Thymus (tissue), 11 donors: ENCODE measurements at regions not wholly inside any gene's neighbourhood (a gene's known extent, or its start where the extent isn't known, plus 50 kb on each side); places are given as distances from the start of the nearest gene placed in this dataset.

ENCODE experiments used
- DNase-seq, 9 donors: peaks; one replicate each; pipeline ENCODE4 v3.0.0-alpha.2; 2013; ENCODE audit warnings: low spot score in 9 of 9, low read depth in 6 of 9, missing footprints in 1 of 9
- H3K27ac ChIP-seq, 2 donors: one replicate each; pipeline ENCODE4 v1.5.1; 2013; ENCODE audit warnings: control low read depth in 1 of 2, low read depth in 1 of 2, low read length in 1 of 2, mild to moderate bottlenecking in 1 of 2, moderate library complexity in 1 of 2
- H3K27me3 ChIP-seq, 2 donors: one replicate each; pipeline ENCODE4 v1.5.1; 2013; ENCODE audit warnings: low read length in 1 of 2; ENCODE audit not compliant: control insufficient read depth in 2 of 2, insufficient read depth in 1 of 2
- H3K36me3 ChIP-seq, 2 donors: one replicate each; pipeline ENCODE4 v1.5.1; 2013; ENCODE audit warnings: low read length in 1 of 2, mild to moderate bottlenecking in 1 of 2, moderate library complexity in 1 of 2; ENCODE audit not compliant: control insufficient read depth in 2 of 2, insufficient read depth in 2 of 2
- H3K4me1 ChIP-seq, 2 donors: one replicate each; pipeline ENCODE4 v1.5.1; 2013; ENCODE audit warnings: low read length in 2 of 2; ENCODE audit not compliant: control insufficient read depth in 2 of 2, insufficient read depth in 2 of 2
- H3K4me3 ChIP-seq, 2 donors: one replicate each; pipeline ENCODE4 v1.5.1; 2013; ENCODE audit warnings: low read length in 2 of 2, control low read depth in 1 of 2, mild to moderate bottlenecking in 1 of 2
- H3K9me3 ChIP-seq, 2 donors: one replicate each; pipeline ENCODE4 v1.5.1; 2013; ENCODE audit warnings: low read length in 1 of 2, mild to moderate bottlenecking in 1 of 2; ENCODE audit not compliant: control insufficient read depth in 2 of 2, insufficient read depth in 1 of 2
- WGBS: extraction: QIAGEN DNeasy Blood & Tissue Kit; methylation state at CpG from one replicate; pipeline ENCODE4 v1.1.7; 2013; 5-methylcytosine and 5-hydroxymethylcytosine counted together
- donor health status: healthy.

DNA sequence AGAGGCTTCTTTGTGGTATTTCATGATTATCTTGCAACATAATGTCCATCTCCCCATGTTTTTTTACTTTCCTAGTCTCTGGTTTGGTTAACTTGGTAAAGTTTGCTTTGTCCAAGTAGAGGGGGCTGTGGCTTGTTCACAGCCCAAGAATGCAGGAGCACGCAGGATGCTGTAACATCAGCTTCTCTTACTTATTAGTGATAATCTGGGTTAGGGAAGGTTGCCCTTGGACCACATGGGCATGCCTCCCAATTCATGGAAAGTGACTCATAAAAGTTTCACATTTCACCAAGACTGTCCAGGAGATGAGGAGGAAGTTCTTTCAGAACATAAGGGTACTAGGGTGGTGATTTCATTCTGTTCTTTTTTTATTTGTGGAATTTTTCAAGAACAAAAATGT is 146.0 kb upstream of the USP9Y start:
- Histone ChIP-seq H3K27me3 (no peaks in the 10 kb centered on the region), H3K4me3 (no peak overlapping the region), H3K36me3 (no peaks in the 10 kb centered on the region), H3K9me3 (no peaks in the 10 kb centered on the region), H3K27ac (no peak overlapping the region), H3K4me1 (no peaks in the 10 kb centered on the region)
- WGBS, result 97% methylated on average over 1 of the region's 1 CpG
- no peak for DNase-seq

DNA sequence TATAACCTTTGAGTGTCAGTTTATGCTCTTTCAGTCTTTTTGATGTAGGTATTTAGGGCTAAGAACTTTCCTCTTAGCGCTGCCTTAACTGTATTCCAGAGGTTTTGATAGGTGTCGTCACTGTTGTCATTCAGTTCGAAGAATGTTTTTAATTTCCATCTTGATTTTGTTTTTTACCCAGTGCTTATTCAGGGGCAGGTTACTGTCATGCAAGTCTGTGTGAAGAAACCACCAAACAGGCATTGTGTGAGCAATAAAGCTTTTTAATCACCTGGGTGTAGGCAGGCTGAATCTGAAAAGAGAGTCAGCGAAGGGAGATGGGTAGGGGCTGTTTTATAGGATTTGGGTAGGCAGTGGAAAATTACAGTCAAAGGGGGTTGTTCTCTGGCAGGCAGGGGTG is 142.0 kb upstream of the USP9Y start:
- WGBS, result 77% methylated on average over 4 of the region's 4 CpGs
- Histone ChIP-seq H3K4me3 (no peak overlapping the region), H3K27ac (no peak overlapping the region), H3K27me3 (no peaks in the 10 kb centered on the region), H3K9me3 (no peaks in the 10 kb centered on the region), H3K4me1 (no peaks in the 10 kb centered on the region), H3K36me3 (no peaks in the 10 kb centered on the region)
- DNase-seq, result no peak

DNA sequence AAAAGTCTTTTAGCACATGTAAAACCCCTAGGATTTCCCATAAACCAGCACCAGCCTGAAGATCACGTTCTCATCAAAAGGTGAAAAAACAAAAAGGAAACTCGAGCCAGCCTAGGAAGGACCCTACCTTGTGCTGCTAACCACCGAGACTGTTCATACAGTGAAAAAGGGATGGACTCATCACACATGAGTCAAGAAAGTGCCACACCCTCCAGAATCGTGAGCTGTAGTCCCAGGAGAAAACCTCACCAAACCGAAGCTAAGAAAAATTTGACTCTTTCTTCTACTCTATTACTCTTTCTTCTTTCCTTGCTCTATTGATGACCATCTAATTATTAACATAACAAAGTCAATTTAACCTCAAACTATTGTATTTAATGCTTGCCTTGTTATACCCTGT is 124.8 kb upstream of the USP9Y start:
- Histone ChIP-seq H3K9me3 (no peaks in the 10 kb centered on the region), H3K27me3 (no peaks in the 10 kb centered on the region), H3K36me3 (no peaks in the 10 kb centered on the region), H3K27ac (no peak overlapping the region), H3K4me1 (no peaks in the 10 kb centered on the region), H3K4me3 (no peak overlapping the region)
- 93% methylated on average over 5 of the region's 5 CpGs for WGBS
- no peak for DNase-seq

DNA sequence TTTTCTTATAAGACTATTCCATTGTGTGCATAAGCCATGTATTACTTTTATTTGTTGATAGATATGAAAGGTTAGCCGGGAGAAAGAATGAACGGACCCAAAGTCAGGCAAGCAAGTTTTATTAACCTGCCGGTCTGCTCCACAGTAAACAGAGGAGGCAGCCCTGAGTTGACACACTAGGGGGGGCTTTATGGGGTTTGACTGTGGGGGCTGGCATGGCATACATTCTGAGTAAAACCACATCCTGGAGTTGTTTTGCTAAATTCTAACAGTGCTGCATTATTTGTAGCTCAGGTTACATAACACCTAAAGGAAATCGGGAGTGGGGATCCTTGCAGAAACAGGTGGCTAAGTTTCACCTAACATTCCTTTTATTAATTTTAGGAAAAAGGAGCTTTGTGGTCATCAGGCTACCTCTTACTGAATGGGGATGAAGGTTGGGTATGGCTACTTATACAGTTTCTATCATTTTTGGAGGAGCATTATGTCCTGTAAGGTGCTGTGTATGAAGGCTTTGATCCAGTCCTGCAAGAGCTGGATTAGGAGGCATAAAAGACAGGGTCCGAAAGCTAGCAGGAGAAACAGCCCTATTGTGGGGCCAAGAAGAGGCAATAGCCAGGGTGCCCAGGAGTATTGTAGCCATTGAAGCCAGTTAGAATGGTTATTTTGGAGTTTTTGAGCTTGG is 107.4 kb upstream of the USP9Y start:
- WGBS, result 23% methylated on average over 5 of the region's 5 CpGs
- H3K27me3 ChIP-seq, result no peaks in the 10 kb centered on the region
- H3K4me3 ChIP-seq, result no peak overlapping the region
- H3K27ac ChIP-seq, result peak overlapping the region in 1 of 2 donors; percentile 57
- H3K9me3 ChIP-seq, result no peaks in the 10 kb centered on the region
- no peaks in the 10 kb centered on the region for H3K36me3 ChIP-seq
- peak in 3 of 9 donors; percentile 50 to 60 (median 54) for DNase-seq
- peaks cover 0 to 9% of the 10 kb centered on the region in 2 donors for H3K4me1 ChIP-seq

DNA sequence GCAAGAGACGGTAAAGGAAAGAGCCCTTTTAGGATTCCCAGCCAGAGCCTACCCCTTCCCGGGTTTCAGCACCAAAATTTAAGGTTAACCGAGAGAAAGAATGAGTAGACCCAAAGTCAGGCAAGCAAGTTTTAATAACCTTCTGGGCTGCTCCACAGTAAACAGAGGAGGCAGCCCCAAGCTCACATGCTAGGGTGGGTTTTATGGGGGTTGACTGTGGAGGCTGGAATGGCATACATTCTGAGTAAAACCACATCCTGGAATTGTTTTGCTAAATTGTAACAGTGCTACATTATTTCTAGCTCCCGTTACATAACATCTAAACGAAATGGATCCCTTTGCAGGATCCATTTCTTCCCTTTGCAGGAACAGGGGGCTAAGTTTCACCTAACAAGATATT is 102.2 kb upstream of the USP9Y start:
- peak overlapping the region in 1 of 2 donors; percentile 73 for H3K27ac ChIP-seq
- no peaks in the 10 kb centered on the region for H3K27me3 ChIP-seq
- 48% methylated on average over 5 of the region's 5 CpGs for WGBS
- DNase-seq, result no peak
- H3K4me3 ChIP-seq, result no peak overlapping the region
- H3K4me1 ChIP-seq, result peaks cover 0 to 7% of the 10 kb centered on the region in 2 donors
- no peaks in the 10 kb centered on the region for H3K36me3 ChIP-seq
- no peaks in the 10 kb centered on the region for H3K9me3 ChIP-seq

DNA sequence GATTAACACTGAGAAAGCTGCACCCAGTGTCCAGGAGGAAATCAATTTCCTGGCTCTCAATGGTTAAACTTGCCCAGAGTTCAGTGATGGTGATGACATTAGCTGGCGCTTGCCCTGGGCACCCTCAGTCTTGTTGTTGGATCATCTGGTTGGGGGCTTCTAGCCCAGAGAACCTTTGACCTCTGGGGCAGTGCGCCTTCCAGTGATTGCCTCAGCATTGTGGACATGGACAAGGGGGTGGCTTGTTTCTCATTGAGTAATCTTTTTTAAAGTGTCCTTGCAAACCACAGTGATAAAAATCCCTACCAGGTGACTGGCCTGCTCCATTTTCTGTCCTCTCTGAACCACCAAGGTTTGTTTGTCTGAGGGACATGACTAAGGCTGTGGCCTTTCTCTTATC is 95.6 kb upstream of the USP9Y start:
- Histone ChIP-seq H3K9me3 (no peaks in the 10 kb centered on the region), H3K4me1 (peaks cover 0 to 2% of the 10 kb centered on the region in 2 donors), H3K36me3 (no peaks in the 10 kb centered on the region), H3K4me3 (no peak overlapping the region), H3K27me3 (no peaks in the 10 kb centered on the region), H3K27ac (no peak overlapping the region)
- DNase-seq, result no peak
- WGBS, result 98% methylated on average over 2 of the region's 2 CpGs

DNA sequence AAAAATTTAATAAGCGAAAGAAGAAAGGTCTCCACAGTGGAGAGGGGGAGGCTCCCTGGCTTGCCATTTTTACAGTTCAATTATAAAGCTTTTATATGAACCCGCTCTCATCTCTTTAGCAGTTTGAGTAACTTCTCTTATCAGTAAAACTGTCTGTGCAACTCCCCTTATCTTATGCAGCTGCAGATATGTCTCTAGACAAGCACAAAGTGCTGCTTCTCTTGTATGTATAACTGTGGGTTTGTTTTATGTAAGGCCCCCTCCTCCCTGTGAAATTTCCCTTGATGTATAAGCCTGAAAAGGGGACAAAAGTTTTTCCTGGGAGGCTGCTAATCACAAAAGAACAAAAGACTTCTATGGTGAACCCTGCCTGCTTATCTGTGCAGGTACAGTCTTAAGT is 90.2 kb upstream of the USP9Y start:
- WGBS, result 32% methylated on average over 2 of the region's 2 CpGs
- Histone ChIP-seq H3K27ac (peak overlapping the region in 1 of 2 donors; percentile 60), H3K4me1 (peaks cover 0 to 4% of the 10 kb centered on the region in 2 donors), H3K36me3 (no peaks in the 10 kb centered on the region), H3K9me3 (no peaks in the 10 kb centered on the region), H3K4me3 (no peak overlapping the region), H3K27me3 (no peaks in the 10 kb centered on the region)
- peak in 2 of 9 donors; percentile 35 to 43 for DNase-seq

DNA sequence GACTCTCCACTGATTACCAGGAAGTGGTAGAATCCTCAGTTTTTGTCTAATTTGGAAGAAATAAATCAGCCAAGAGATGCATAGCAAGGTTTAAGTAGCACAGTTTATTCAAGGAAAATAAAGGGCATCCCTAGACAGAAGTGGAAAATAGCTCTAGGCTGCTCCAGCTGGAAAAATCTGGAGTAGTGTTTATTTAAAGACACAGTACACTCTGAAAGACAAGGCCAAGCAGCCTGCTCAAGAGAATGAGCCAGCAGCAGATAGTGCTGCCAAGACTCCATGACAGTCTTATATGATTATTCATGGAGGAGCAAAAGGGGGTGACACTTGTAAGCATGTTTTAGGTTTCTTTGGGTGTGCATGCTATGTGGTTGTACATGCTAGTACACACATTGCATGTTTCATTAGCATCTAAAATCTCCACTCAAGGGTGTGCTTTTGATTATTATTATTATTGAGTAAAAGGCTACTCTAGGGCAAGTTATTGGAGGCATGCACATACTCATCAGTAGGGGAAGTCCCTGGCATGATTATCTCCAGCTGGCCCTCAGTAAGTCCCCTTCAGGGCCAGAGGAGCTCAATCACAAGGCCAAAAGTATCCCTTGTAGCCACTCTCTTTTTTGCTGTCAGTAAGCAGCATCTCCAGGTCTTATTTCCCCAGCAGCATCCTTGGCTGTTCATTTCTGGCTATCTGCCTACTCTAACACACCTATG is 85.1 kb upstream of the USP9Y start:
- no peak for DNase-seq
- Histone ChIP-seq H3K9me3 (no peaks in the 10 kb centered on the region), H3K27ac (no peak overlapping the region), H3K27me3 (no peaks in the 10 kb centered on the region), H3K36me3 (no peaks in the 10 kb centered on the region), H3K4me3 (no peak overlapping the region), H3K4me1 (peaks cover 0 to 2% of the 10 kb centered on the region in 2 donors)

DNA sequence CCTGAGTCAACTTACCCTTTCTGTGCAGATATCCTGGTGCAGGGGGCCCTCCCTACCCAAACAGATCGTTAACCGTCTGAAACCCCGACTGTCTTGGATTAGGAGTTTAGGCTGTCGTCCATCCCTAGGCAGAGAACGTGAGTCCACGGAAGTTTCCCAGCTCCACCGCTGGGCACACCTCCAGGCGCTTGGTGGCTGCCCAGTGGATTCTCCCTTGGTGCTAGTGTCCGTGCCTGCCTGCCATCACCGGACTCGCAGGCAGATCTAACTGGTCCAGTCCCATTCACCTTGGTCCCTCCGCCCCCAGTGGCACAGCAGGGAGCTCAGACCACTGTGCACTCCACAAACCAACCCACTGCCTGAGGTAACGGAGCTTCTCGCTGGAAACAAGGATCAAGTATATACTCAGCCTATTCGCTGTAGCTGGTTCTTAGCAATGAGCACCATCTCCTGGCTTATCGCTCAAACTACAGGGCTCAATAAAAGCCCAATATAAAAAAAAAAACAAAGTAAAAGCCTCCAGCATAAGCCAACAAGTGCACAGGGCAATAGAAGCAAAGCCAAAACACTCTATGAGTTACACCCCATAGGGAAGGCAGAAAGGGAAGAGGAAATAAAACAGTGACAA is 79.5 kb upstream of the USP9Y start:
- H3K27ac ChIP-seq, result no peak overlapping the region
- H3K9me3 ChIP-seq, result no peaks in the 10 kb centered on the region
- H3K4me3 ChIP-seq, result no peak overlapping the region
- WGBS, result 69% methylated on average over 16 of the region's 16 CpGs
- no peaks in the 10 kb centered on the region for H3K36me3 ChIP-seq
- H3K4me1 ChIP-seq, result peaks cover 0 to 2% of the 10 kb centered on the region in 2 donors
- no peaks in the 10 kb centered on the region for H3K27me3 ChIP-seq
- DNase-seq, result peak in 3 of 9 donors; percentile 29 to 31 (median 30)
